RWPE2 (cell line): ENCODE measurements at regions not wholly inside any gene's neighbourhood (a gene's known extent, or its start where the extent isn't known, plus 50 kb on each side); places are given as distances from the start of the nearest gene placed in this dataset.

Experiments used
- ATAC-seq: fragments of 200-7000 bp; cut with Tn5 transposase; 3 replicates; pipeline ENCODE4 v1.9.1; 2021; ENCODE audit warnings: low read depth
- DNase-seq: peaks from one replicate; pipeline ENCODE4 v3.0.0-alpha.2; 2020; ENCODE audit warnings: low spot score
- H3K27ac ChIP-seq: fragments of 450-650 bp; 2 replicates; pipeline ENCODE4 v1.5.1; 2017; ENCODE audit warnings: mild to moderate bottlenecking; ENCODE audit not compliant: poor library complexity, severe bottlenecking
- H3K27me3 ChIP-seq: fragments of 250-450 bp; sonication (Bioruptor Pico); 2 replicates; pipeline ENCODE4 v1.5.1; 2021; ENCODE audit warnings: mild to moderate bottlenecking, moderate library complexity; ENCODE audit not compliant: insufficient read depth, poor library complexity, severe bottlenecking
- H3K36me3 ChIP-seq: fragments of 250-450 bp; sonication (Bioruptor Pico); 2 replicates; pipeline ENCODE4 v1.5.1; 2020; ENCODE audit warnings: low read depth, mild to moderate bottlenecking, moderate library complexity
- H3K4me1 ChIP-seq: fragments of 250-450 bp; sonication (Bioruptor Pico); 2 replicates; pipeline ENCODE4 v1.5.1; 2021; ENCODE audit warnings: mild to moderate bottlenecking, moderate library complexity; ENCODE audit not compliant: insufficient read depth, poor library complexity, severe bottlenecking
- H3K4me3 ChIP-seq: fragments of 250-450 bp; sonication (Bioruptor Pico); 2 replicates; pipeline ENCODE4 v1.5.1; 2021; ENCODE audit warnings: mild to moderate bottlenecking, moderate library complexity; ENCODE audit not compliant: severe bottlenecking
- H3K9me3 ChIP-seq: fragments of 250-450 bp; sonication (Bioruptor Pico); 2 replicates; pipeline ENCODE4 v1.5.1; 2021; ENCODE audit warnings: mild to moderate bottlenecking, moderate library complexity; ENCODE audit not compliant: severe bottlenecking
- TF ChIP-seq, protein P1 (sequence below): fragments of 450-650 bp; IDR thresholded peaks from one replicate; pipeline ENCODE4 v1.5.1; 2017; ENCODE audit warnings: mild to moderate bottlenecking, moderate library complexity; ENCODE audit not compliant: poor library complexity, severe bottlenecking

DNA sequence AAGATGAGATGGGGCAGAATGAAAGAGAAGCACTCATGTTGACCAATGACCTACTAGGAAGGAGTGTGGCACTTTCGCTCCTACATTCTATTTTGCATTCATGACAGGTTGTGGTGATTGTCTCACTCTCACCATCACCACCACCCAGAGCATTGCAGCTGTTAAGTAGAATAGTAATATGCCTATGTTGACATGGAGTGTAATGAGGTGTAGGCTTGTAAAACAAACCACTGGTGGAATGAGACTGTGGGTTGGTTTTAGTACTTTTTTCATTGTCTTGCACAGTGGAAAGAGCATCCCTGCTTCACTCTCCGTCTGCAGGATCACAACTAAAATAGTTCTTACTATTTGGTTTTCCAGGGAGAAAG lies 516.7 kb downstream of the NTRK2 start:
- no peak overlapping the region for H3K27ac ChIP-seq
- TF ChIP-seq, protein P1, sequence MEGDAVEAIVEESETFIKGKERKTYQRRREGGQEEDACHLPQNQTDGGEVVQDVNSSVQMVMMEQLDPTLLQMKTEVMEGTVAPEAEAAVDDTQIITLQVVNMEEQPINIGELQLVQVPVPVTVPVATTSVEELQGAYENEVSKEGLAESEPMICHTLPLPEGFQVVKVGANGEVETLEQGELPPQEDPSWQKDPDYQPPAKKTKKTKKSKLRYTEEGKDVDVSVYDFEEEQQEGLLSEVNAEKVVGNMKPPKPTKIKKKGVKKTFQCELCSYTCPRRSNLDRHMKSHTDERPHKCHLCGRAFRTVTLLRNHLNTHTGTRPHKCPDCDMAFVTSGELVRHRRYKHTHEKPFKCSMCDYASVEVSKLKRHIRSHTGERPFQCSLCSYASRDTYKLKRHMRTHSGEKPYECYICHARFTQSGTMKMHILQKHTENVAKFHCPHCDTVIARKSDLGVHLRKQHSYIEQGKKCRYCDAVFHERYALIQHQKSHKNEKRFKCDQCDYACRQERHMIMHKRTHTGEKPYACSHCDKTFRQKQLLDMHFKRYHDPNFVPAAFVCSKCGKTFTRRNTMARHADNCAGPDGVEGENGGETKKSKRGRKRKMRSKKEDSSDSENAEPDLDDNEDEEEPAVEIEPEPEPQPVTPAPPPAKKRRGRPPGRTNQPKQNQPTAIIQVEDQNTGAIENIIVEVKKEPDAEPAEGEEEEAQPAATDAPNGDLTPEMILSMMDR, result no peak
- H3K9me3 ChIP-seq, result no peaks in the 10 kb centered on the region
- ATAC-seq, result no peak
- no peaks in the 10 kb centered on the region for H3K36me3 ChIP-seq
- H3K4me3 ChIP-seq, result no peak overlapping the region
- DNase-seq, result no peak
- H3K4me1 ChIP-seq, result peaks cover 4% of the 10 kb centered on the region
- H3K27me3 ChIP-seq, result no peaks in the 10 kb centered on the region

DNA sequence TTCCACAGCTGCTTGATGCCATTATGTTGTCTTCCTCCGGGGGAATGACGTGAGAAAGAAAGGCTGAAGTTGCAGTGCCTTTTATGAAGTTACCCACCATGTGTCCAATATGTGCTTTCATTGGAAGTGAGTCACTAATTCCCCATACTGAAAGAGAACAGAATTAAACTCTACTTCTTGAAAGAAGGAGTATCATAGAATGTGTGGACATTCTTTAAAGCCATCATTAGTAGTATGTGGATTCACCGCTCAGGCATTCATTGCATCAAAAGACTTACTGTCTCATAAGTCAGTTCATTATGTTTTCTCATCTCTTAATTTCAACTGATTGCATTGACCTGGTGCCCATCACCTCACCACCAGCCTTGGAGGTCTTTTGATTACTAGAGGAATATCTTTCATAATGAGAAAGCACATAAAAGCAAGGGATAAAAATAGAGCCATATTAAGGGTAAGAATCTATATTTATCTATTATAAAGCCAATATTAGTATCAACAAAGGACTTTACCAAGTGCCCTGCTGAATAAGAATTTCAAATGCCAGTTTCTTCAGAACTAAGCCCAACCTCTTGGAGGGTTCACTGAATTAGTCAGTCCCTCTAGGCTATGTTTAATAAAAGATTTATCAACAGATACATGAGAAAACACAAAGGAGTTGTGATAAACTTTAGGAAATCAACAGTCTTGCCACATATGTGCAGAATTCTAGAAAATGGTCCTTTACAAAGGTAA lies 516.1 kb downstream of the NTRK2 start:
- H3K36me3 ChIP-seq, result no peaks in the 10 kb centered on the region
- H3K4me1 ChIP-seq, result peaks cover 4% of the 10 kb centered on the region
- H3K4me3 ChIP-seq, result no peak overlapping the region
- no peak for DNase-seq
- no peaks in the 10 kb centered on the region for H3K9me3 ChIP-seq
- TF ChIP-seq, protein P1, result no peak
- no peak for ATAC-seq
- no peak overlapping the region for H3K27ac ChIP-seq
- H3K27me3 ChIP-seq, result no peaks in the 10 kb centered on the region

DNA sequence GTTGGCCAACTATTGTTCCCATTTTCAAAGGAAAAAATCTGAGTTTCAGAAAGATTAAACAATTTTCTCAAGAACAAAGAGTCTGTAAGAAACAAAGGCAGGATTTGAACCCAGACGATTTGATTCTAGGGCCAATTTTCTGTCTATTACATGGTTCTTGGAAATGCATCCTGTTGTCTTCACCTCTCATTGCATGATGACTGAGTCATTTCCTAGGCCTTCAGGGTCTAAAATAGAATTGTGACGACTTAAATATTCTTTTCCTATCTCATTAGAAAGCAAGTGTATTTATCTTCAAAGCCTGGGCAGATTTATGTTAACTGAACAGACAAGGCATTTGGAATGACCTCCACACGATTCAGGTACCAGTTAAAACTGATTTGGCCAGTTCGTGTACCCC lies 512.9 kb downstream of the NTRK2 start:
- H3K36me3 ChIP-seq, result no peaks in the 10 kb centered on the region
- no peak overlapping the region for H3K4me3 ChIP-seq
- TF ChIP-seq, protein P1, result no peak

GRCh38 chr9:85178474-85178873 lies 508.9 kb downstream of the NTRK2 start:
- no peak overlapping the region for H3K27ac ChIP-seq
- no peaks in the 10 kb centered on the region for H3K27me3 ChIP-seq
- no peak for DNase-seq
- no peaks in the 10 kb centered on the region for H3K9me3 ChIP-seq
- ATAC-seq, result peak; percentile 85
- TF ChIP-seq, protein P1, result no peak
- no peaks in the 10 kb centered on the region for H3K36me3 ChIP-seq
- peaks cover 4% of the 10 kb centered on the region for H3K4me1 ChIP-seq
- H3K4me3 ChIP-seq, result no peak overlapping the region

More for the DNA sequence above, 512.9 kb downstream of the NTRK2 start:
- DNase-seq (no peak), ATAC-seq (no peak)
- H3K27ac ChIP-seq, result no peak overlapping the region
- H3K9me3 ChIP-seq, result no peaks in the 10 kb centered on the region
- no peaks in the 10 kb centered on the region for H3K27me3 ChIP-seq
- H3K4me1 ChIP-seq, result peaks cover 4% of the 10 kb centered on the region

DNA sequence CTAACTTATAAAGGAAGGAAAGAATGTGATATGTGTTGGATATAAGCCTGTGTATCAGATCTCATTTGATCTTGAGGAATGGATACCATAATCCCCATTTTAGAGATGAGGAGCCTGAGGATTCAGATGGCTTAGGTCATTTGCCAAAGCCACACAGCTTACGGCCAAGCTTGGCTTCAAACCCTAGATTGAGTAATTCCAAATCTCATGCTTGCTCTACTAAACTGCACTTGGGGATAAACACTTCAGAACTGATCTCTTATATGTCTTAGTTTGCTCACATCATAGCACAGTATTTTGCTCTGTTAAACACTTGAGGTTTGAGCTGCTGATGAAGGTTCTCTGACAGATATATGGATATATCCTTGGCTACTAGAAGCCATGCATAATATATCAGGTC lies 504.4 kb downstream of the NTRK2 start:
- no peaks in the 10 kb centered on the region for H3K36me3 ChIP-seq
- TF ChIP-seq, protein P1, result no peak
- no peak overlapping the region for H3K4me3 ChIP-seq
- no peak for DNase-seq
- H3K27me3 ChIP-seq, result no peaks in the 10 kb centered on the region
- H3K9me3 ChIP-seq, result no peaks in the 10 kb centered on the region
- peaks cover 5% of the 10 kb centered on the region for H3K4me1 ChIP-seq
- H3K27ac ChIP-seq, result no peak overlapping the region
- no peak for ATAC-seq
